DMS79 (cell line): ENCODE measurements at regions not wholly inside any gene's neighbourhood (a gene's known extent, or its start where the extent isn't known, plus 50 kb on each side); places are given as distances from the start of the nearest gene placed in this dataset.
A peak's percentile ranks its signal among the peaks of the same experiment; 100 is the strongest.
"Not testable (repeated sequence)": the region's sequence is repeated elsewhere in the genome, so short reads cannot be mapped to it uniquely, and the experiment has no call there.

Source experiments
- DNase-seq: peaks from one replicate; lab custom pipeline; 2025; lab: John Stamatoyannopoulos, UW

- DNase-seq: not testable (repeated sequence)
These were observed 75.1 kb downstream of the LYZL1 start for GRCh38 chr10:29363930-29364329.

GRCh38 chr10:29366206-29366605 is 77.3 kb downstream of the LYZL1 start:
- DNase-seq: not testable (repeated sequence)

- no peak for DNase-seq
These were observed 80.5 kb downstream of the LYZL1 start for GRCh38 chr10:29369419-29369818.

GRCh38 chr10:29370097-29371092 is 81.5 kb downstream of the LYZL1 start:
- DNase-seq: no peak

- DNase-seq: no peak
These were observed 84.0 kb downstream of the LYZL1 start for GRCh38 chr10:29372920-29373319.

GRCh38 chr10:29374162-29374561 is 85.3 kb downstream of the LYZL1 start:
- no peak for DNase-seq

GRCh38 chr10:29375888-29376287 is 87.0 kb downstream of the LYZL1 start:
- DNase-seq: no peak

- DNase-seq: no peak
These were observed 88.6 kb downstream of the LYZL1 start for GRCh38 chr10:29377333-29377961.

GRCh38 chr10:29378106-29378505 is 89.2 kb downstream of the LYZL1 start:
- no peak for DNase-seq

GRCh38 chr10:29379208-29379607 is 90.3 kb downstream of the LYZL1 start:
- DNase-seq: no peak

- not testable (repeated sequence) for DNase-seq
These were observed 91.1 kb downstream of the LYZL1 start for GRCh38 chr10:29379777-29380598.

- not testable (repeated sequence) for DNase-seq
These were observed 92.0 kb downstream of the LYZL1 start for GRCh38 chr10:29380599-29381511.

- DNase-seq: no peak
These were observed 97.6 kb downstream of the LYZL1 start for GRCh38 chr10:29386342-29386999.

GRCh38 chr10:29387269-29387668 is 98.4 kb downstream of the LYZL1 start:
- DNase-seq: peak; percentile 14

- DNase-seq: not testable (repeated sequence)
These were observed 99.2 kb downstream of the LYZL1 start for GRCh38 chr10:29388112-29388511.

- no peak for DNase-seq
These were observed 100.6 kb downstream of the LYZL1 start for GRCh38 chr10:29389493-29389892.

GRCh38 chr10:29389935-29390334 is 101.1 kb downstream of the LYZL1 start:
- no peak for DNase-seq

- no peak for DNase-seq
These were observed 103.6 kb downstream of the LYZL1 start for GRCh38 chr10:29392376-29393021.

- no peak for DNase-seq
These were observed 105.6 kb downstream of the LYZL1 start for GRCh38 chr10:29394321-29394932.

GRCh38 chr10:29395409-29395808 is 106.5 kb downstream of the LYZL1 start:
- no peak for DNase-seq
